HG03342 (cell line): ENCODE measurements at regions not wholly inside any gene's neighbourhood (a gene's known extent, or its start where the extent isn't known, plus 50 kb on each side); places are given as distances from the start of the nearest gene placed in this dataset.

Source experiments
- ATAC-seq: cut with Tn5 transposase; IDR thresholded peaks from one replicate; pipeline ENCODE4 v1.9.1; 2021; ENCODE audit warnings: mild to moderate bottlenecking, moderate library complexity; ENCODE audit not compliant: unreplicated experiment

DNA sequence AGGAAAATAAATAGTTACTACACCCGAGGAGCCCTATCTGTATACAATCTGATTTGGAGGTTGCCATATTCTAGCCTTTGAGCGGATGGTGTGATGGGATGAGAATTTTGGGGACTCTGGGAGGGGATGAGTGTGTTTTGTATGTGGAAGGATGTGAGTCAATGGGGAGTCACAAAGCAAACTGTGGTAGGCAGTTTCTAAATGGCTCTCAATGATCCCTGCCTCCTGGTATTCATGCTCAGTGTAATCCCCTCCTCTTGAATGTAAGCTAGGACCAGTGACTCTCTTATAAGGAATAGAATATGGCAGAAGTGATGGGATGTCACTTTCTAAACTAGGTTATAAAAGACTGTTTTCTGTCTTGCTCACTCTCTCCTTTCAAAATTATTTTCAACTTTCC, 205.7 kb upstream of the RIOK2 start:
- no peak for ATAC-seq

DNA sequence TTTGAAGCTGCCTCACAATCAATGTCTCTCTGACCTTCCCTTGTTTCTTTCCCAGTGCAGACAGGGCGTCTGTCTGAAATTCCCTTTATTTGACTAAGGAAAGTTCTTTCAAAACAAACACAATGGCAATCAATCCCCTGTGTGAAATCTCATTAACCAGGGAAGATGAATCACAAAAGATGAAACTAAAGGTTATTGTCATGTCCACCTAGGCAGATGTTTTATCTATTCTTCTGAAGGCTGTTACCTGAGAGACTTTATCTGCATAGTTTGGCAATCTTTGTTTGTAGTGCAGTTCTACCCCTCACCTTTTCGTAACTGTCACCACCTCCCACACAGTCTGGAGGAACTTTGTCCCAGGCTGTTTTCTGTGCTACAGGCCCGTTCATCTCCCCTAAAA, 217.5 kb upstream of the RIOK2 start:
- ATAC-seq = no peak

DNA sequence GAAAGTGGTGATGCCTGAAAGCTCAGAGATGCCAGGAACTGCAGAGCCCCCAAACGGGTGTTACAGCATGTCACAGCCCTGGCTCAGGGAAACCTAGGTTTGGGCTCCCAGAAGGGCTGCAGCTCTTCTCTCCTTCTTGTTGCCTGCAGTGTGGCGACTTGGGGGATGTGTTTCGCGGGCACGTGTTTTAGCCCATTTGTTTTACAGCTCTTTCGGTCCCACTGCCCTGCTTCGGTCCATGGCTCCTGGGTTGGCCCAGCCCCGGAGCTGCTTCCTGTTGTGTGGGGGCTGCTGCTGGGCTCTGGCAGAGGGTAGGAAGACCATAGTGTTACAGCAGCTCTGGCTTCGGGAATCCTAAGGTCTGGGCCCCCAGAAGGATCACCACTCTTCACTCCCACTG, 222.9 kb upstream of the RIOK2 start:
- no peak for ATAC-seq

DNA sequence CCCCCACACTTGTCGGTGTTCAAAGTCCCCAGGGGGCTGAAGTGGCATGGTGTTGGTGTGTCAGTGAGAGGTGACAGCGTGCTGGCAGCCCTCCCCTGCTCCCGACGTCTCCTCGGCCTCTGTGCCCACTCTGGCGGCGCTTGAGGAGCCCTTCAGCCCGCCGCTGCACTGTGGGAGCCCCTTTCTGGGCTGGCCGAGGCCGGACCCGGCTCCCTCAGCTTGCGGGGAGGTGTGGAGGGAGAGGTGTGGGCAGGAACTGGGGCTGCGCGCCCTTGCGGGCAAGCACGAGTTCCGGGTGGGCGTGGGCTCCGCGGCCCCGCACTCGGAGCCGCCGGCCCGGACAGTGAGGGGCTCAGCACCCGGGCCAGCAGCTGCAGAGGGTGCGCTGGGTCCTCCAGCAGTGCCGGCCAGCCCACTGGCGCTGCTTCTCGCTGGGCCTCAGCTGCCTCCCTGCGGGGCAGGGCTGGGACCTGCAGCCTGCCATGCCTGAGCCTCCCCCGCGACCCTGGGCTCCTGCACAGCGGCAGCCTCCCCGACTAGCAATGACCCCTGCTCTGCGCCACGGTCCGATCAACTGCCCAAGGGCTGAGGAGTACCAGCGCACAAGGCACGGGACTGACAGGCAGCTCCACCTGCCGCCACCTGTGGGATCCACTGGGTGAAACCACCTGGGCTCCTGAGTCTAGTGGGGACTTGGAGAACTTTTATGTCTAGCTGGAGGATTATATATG, 224.1 kb upstream of the RIOK2 start:
- ATAC-seq = no peak

GRCh38 chr5:97408331-97408730, 225.3 kb upstream of the RIOK2 start:
- no peak for ATAC-seq

GRCh38 chr5:97412959-97413358, 229.9 kb upstream of the RIOK2 start:
- no peak for ATAC-seq

DNA sequence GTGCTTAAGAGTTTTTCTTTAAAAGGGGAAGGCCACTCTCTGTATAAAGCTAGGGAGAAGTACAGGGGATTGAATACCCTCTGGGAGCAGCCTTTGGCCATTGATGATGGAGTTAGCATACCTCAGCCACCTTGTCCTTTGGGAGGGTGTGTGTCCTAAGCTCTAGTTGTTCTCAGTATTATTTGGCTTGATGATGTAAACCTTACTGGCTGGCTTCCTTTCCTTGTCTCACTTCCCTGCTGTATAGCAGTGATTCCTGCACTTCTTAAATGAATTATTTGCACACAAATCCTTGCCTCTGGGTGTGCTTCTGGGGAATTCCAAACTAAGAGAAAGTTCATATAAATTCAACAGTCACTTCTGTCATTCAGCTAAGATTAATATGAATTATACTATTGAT, 234.9 kb upstream of the RIOK2 start:
- ATAC-seq = no peak

- ATAC-seq = peak; percentile 67
These were observed 235.4 kb upstream of the RIOK2 start for GRCh38 chr5:97418462-97418861.

DNA sequence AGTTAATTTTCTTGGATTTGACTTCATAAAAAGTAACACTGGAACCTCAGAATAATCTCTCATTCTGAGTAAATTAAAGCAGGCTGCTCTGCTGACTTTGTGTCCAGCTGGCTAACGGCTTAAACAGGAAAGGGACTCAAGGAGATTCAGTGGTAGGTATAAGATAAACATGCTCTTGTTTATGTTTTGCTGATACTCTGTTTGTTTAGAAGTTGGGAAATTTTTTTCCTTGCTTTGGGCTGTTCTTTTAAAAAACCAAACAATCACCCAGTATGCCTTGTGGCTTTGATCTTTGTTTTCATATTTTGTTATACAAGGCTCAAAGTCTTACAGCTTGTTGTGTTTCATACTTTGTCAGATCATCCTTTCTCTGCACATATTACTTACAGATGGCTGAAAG, 237.6 kb upstream of the RIOK2 start:
- ATAC-seq = no peak

GRCh38 chr5:97422678-97423077, 239.6 kb upstream of the RIOK2 start:
- no peak for ATAC-seq

GRCh38 chr5:97425511-97425910, 242.5 kb upstream of the RIOK2 start:
- no peak for ATAC-seq

DNA sequence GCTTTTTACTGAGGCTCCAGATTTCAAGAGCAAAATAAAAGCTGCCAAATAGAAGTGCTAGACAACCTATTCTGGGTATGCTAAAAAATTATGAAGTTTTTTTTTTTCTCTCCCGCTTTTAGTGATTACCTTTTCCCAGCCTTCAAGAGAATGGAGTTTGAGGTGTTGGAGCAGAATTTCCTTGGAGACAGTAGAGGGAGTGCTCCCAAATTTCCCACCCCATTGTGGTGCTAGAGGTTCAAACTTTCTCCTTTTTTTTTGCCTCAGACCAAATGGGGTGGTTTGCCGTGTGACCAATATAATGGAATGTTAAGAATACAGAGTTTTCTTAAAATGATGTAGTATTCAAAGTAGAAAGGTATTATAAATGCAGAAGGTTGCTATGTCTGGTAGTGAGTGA, 244.2 kb upstream of the RIOK2 start:
- no peak for ATAC-seq

DNA sequence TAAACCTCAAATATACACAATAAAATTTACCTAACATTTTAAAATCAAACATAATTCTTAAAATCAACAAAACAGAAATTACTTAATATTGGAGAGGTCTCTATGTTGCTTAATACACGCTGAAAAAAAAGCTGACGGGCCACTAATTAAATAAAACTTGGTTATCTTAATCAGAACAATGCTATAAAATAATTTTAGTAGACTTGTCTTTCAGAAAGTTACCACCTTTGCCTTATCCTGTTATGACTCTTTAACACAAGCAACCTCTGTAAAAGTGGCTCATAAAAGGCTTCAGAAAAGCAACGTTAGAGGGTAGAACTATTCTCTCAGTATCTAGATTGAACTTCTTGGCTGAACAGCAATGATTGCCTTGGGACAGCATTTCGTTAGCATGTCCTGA, 251.0 kb upstream of the RIOK2 start:
- no peak for ATAC-seq

DNA sequence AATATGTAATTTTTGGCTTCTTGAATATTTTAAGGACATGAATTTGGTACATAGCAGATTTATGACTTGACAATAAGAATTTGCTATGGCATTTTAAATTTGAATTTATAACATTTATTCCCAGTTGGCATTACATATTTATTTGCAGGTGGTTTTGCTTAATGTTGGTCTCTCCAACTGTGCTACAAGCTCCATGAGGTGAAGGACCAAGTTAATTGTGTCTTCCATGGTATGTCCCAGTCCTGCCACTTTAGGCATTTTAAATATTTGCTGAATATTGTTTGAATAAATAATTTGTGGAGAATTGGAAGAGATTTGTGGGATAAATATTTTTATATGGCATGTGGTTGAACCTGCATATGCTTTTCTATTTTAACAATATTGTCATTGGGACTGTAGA, 253.4 kb upstream of the RIOK2 start:
- no peak for ATAC-seq

DNA sequence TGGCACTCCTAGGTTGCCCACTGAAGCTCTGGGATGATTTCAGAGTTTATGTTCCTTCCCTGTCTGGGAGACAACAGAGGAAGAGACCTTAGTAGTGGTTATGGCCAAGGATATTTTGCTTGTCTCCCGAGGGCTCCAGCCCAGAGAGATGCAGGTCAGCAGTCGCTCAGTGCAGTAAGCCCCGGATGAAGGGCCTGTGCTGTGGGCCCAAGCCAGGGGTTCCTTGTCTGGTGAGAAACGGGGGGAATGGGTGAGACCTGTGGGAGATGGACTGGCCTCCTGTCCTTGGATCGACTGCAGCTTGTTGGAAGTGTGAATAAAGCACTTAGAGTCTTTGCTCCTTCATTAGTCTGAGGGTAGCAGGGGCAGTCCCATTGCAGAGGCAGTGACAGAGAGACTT, 260.7 kb upstream of the RIOK2 start:
- ATAC-seq = no peak

GRCh38 chr5:97449172-97449571, 266.1 kb upstream of the RIOK2 start:
- ATAC-seq = no peak

- no peak for ATAC-seq
These were observed 269.6 kb upstream of the RIOK2 start for GRCh38 chr5:97452646-97453045.

- ATAC-seq = no peak
These were observed 270.2 kb upstream of the RIOK2 start for GRCh38 chr5:97453263-97453662.

DNA sequence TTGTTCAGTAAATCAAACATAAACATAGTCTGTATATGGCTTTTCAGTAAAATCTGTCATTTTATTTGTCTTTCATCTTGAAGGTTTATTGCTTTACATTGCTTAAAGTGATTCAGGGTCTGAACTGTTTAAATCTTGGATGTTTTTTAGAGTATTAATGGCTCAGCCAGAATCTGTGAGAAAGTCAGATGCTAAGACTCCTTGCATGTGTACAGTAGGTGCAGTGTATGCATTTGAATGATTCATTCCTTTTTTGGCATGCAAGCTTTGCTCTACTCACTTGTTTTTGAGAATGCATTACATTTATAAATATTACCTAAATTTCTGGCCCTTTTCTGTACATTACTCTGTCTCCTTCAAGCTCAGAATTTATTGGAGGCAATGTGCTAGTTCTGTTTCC, 271.0 kb upstream of the RIOK2 start:
- ATAC-seq = no peak

- ATAC-seq = no peak
These were observed 272.9 kb upstream of the RIOK2 start for GRCh38 chr5:97455996-97456395.

- peak; percentile 58 for ATAC-seq
These were observed 275.8 kb upstream of the RIOK2 start for GRCh38 chr5:97458851-97459250.

DNA sequence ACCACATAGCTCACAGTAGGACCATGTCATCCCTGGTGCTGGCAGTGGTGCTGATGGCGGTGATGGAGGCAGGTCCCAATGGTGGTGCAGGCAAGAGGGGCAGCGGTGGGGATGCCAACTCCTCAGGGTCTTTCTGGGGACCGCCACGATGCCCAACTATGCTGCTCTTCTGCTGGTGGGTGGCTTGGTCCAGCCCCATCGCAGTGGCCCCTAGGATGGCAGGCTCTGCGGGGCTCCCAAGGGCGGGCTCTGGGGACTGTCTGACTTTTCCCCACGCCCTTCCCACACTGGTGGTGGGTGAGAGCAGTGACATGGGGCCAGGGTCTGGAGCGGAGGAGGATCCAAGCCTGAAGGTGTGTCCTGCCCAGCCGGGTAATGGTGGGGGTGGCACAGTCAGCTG, 288.9 kb upstream of the RIOK2 start:
- ATAC-seq = no peak

GRCh38 chr5:97475847-97476246, 292.8 kb upstream of the RIOK2 start:
- no peak for ATAC-seq
